HG02885 (cell line): ENCODE measurements at regions not wholly inside any gene's neighbourhood (a gene's known extent, or its start where the extent isn't known, plus 50 kb on each side); places are given as distances from the start of the nearest gene placed in this dataset.
A peak's percentile ranks its signal among the peaks of the same experiment; 100 is the strongest.
"Not testable (repeated sequence)": the region's sequence is repeated elsewhere in the genome, so short reads cannot be mapped to it uniquely, and the experiment has no call there.

Experiments
- ATAC-seq: cut with Tn5 transposase; IDR thresholded peaks from one replicate; pipeline ENCODE4 v1.9.1; 2021; ENCODE audit warnings: mild to moderate bottlenecking; ENCODE audit not compliant: unreplicated experiment, poor library complexity

DNA sequence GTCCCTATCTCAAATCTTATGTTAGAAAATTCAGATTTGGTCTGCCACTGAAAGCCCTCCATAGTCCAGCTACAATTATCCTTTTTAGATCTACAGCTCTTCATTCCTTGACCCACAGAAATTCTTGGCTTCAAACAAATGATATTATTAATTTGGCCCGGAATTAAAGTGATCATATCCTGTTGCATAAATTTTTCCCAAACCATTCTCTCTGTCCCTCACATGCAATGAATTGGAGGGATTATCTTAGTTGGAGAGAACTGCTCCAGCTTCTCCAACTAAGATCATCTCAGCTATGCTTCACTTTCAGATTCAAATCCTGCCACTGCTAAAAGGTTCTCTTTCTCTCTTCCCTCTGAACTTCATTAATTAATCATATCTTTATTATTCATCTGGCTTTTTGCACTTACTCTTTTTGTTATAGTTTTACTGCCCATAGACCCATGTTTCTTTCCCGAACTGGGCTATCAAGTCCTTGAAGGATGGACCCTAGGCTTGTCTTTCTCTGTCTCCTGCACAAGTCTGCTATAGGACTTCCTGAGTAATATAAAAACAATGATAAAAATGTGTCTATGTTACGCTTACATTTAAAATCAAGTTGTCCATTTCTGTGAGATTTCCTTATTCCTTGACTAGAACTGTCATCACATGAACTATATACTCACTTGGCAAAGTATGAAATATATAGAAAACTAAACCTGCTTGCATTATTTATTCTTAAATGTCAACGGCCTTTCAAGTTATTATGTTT is 493.9 kb upstream of the MARCKS start:
- no peak for ATAC-seq

DNA sequence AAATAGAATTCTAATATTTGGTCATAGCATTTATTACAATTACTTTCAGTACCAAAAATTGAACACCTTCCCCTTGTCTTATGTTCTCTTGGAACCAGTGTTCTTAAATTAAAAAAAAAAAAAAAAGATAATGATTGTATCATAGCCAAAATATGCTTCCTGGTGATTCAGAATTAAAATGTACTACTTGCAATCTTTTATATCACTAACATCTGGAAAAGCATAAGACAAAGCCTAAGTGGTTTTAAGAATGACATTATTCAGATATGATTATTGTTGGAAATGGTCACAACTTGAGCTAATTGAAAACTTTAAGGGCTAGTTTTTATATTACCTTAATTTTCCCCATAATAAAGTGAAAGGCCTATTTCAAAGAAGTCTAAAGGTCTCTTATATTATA is 493.3 kb upstream of the MARCKS start:
- no peak for ATAC-seq

DNA sequence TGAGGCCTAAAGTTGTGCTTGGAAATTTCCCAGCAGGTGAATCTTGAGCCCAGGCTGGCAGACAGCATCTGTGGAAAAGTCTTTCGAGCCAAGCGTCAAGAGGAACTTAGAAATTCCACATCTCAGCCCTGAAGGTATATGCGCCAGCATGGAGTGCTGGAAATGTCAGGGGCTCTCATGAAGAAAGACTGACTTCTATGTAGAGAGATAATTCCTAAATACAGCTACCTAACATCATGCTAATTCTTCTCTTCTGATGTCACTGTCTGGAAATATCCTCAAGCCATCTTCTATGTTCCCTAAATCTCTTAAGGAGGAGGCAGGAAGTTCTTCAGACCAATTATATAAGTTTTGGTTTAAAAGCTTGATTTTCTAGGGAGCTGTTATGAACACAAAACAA is 492.4 kb upstream of the MARCKS start:
- ATAC-seq, result no peak

DNA sequence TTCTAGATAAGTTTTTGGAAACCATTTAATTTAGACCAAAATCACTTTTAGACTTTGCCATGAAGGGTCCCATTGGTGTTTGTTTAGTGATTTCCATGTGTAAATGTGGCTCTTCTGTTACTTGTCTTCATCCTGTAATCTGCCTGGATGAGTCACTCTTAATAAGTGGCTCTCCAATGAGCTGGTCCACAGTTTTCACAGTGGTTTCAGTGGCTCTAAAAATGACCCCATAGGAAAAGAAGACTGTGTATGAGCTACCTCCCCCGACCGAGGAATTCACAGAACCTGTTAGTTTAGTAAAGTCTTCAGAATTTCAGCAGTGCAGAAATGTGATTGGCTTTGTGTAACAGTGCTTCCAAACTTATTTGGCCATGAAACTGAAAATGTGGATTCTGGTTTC is 492.0 kb upstream of the MARCKS start:
- ATAC-seq, result no peak

DNA sequence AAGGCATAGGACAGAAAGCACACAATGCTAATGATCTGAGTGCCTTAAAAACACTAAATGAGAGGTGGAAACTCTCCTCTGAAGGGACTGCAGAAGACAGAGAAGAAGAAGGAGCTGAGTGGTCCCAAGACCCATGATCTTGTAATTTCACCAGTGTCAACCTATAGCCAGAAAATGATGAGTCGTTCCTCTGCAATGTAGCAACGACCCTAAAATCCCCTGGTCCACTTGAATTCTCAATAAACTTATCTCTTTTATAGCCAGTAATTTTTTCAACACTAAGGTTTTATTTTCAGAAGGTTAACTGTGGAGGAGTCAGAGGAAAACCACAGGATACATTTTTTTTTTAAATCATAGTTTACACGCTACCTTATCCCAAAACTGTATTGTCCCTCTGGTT is 490.6 kb upstream of the MARCKS start:
- no peak for ATAC-seq

DNA sequence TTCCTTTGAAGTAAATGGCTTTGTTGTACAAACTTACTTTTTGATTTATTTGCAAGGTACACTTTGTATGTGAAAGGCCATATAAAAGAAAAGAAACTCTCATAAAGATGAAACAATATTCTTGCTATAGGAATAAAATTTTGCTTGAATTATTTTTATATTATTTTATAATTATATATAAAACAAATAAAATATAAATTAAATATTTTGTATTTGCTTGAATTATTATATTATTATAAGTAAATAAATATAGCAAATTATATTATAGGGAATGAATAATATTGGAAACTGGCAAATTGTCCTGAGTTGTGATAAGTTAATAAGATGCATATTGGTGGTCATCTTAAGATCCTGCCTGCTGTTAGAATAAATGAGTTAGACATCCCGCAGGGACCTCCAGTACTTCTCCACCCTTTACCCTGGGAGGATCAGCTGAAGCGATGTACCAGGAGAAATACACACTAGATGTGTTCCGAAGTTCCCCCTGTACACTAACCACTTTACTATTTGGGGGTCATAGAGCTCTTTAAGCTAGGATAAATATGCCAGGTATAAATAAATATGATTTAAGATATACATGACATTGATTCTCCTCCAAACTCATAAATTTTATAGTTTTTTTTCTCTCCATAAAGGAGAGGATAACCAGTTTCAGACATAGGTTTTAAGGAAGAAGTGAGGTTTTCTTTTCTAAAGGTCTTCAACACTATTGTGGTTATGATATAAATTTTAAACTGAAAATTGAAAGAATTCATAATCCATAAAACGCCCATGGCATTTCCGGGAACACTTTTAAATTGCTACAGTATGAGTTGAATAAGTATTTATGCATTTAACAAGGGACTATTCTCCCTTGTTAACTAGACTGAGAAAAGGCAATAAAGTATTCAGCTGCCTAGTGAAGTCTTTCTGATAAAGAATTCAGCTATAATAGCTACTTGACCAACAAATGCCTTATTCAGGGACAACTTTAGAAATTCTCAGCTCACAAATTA is 486.3 kb upstream of the MARCKS start:
- no peak for ATAC-seq

DNA sequence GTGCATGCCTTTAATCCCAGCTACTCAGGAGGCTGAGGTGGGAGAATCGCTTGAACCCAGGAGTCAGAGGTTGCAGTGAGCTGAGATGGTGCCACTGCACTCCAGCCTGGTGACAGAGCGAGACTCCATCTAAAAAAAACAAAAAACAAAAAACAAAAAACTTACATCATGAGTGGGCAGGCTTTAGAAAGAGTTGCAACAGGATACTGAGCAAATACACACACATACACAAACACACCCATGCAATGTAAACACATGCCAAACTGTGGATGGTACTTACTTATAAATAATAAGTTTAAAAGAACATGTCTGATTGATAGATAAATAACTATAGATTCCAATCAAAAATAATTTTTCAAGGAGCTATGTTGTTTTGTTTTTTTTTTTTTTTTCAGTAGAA is 481.7 kb upstream of the MARCKS start:
- ATAC-seq, result not testable (repeated sequence)

DNA sequence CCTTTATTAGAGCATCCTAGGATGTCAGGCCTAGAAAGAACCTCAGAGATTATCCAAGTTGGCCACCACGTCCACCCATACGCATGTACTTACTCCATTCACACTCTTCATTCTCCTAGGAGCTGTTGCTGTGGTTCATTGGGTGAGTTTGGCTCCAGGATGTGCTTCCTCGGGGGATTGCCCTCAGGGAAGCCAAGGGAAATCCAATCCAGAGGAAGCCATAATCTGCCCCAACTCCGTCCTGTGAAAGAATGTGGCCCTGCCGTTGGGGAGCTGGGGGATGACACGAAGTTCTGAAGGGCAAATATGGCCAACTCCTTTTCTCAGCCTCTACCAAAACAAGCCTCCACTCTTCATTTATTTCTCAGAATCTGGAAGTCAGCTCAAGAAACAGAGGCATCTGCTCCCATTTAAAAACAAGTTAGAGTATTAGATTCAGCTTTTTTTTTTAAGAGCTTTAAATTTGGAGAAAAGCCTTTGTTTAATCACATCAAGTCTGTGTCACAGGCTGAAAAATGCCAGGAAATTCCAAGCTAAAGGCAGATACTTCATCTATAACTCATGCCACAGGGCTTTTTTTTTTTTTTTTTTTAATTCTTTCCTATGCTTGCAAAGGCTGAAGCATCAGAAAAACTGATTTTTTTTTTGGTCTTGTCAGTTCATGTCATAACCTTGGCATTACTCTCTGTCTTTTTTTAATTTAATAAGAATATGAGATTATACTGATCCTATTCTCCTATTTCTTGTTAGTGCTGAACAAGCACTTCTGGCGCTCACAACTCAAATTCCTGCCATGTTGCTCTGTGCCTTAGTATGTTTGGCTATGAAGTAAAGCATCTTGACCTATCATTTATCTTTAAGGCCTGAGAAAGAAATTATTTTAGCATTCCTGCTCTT is 480.9 kb upstream of the MARCKS start:
- no peak for ATAC-seq

DNA sequence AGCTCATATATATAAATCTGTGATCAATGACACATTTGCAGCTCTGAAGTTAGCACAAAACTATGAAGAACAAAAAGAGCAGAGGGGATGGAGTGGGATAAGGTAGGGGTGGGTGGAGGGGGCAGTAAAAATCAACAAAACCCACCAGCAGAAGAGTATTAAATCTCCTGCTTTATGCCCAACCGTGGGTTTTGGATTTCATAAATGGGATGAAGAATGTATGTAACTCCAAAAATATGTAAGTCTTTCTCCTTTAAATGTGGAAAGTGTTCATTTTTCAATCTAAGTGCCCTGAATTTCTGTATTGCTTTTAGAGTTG is 480.3 kb upstream of the MARCKS start:
- no peak for ATAC-seq

DNA sequence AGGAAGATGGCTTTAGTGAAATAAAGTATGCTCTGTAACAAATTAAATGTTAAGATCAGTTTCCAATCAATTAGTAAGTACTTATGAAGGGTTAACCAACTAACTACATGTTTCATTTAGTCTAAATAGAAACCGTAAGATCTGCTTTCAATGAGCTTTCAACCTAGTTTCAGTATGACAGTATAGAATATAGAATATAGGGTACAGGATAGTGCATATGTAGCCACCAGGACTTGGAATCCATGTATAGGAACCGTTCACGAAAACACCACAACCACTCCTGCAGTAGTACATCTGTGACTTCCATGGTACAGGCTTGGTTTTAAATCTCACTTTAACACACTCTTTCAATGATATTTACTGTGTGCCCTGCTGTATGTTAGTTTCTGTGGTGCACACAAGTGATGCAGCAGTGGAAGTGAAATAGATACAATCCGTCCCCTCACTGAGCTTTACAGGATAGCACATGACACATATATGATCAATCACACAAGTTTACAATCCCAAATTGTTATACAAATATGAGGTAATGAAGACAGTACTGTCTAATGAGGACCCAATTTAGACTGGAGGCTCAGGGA is 479.7 kb upstream of the MARCKS start:
- ATAC-seq, result peak; percentile 83

DNA sequence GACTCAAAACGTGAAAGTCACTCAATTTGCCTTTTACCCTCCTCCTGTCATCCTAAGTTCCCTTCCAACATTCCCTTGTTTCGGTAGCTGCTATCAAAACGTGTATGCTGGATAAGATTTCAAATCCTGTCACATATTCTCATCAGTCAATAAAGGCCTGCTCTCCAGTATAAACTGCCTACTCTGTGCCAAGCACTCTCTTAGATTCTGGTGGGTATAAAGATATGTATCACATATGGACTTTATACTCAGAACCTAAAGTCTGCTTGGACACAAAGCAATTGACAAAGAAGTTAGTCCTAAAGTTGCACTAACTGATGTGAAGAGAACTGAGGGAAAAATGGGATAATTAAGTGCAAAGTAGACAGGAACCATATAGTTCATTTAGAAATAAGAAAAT is 476.6 kb upstream of the MARCKS start:
- no peak for ATAC-seq

DNA sequence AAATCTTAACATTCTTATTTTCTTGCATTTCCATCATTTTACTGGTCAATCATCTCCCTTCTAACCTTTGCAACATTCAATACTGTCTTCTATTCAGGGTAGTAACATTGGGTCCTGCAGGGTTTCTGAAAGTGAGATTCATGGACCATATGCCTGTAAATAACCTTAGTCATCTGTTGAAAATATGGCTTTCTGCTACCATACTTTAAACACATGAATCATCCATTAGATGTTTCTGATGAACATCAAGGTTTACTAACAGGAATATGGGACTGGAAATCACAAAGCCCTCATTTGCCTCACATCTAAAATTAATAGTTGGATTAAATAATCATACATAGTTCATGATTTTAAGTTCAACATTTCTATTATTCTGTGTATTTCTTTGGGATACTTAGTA is 475.9 kb upstream of the MARCKS start:
- ATAC-seq, result no peak

DNA sequence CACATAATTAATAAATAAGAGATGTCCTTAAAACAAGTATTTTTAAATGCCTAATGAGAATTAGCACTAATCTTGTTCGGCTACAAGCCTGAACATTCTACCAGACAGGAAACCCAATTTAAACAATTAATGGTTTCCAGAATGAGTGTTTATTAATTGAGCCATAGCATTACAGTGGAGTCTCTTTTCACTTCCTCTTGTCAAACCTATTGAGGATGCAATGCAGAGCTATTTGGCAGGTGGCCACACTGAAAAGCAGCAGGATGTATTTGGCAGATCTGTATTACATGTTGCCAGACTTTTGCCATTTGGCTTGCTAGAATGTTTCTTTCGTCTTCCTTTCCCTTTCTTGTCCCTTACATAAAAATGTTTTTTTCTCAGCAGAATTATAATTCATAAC is 475.2 kb upstream of the MARCKS start:
- ATAC-seq, result peak; percentile 79

DNA sequence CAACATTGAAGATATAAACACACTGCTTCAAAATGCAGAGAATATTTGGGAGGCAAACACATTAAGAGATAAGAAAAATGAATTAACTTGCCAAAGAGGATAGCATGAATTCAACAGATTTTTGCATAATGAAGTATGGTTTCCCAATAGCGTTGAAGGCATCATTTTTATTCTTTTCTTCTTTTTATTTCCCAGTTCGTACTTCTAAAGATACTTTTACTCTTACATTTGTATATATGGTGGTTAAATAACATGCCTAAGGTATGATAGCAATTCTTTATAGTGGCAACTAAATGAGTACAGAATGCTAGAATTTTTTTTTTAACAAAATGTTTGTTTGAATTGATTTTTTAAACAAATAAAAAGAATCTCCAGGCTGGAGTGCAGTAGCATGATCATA is 473.4 kb upstream of the MARCKS start:
- no peak for ATAC-seq

DNA sequence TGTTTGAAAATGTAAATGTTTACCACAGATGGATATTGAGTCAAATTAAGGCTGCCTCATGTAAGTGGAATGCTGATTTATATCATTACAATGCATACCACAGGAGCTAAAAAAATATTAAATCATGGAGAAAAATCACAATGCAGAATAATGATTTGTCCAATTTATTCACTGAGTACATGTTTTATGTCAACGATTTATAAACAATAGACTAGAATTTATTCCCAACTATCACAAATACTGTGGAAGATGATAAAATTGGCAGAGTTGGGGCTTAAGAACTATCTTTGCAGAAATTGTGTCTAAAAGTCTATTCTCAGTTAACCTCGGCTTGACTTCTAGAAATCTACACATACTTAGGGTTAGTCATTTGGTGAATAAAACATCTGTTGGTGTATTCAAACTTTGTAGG is 472.1 kb upstream of the MARCKS start:
- ATAC-seq, result no peak

DNA sequence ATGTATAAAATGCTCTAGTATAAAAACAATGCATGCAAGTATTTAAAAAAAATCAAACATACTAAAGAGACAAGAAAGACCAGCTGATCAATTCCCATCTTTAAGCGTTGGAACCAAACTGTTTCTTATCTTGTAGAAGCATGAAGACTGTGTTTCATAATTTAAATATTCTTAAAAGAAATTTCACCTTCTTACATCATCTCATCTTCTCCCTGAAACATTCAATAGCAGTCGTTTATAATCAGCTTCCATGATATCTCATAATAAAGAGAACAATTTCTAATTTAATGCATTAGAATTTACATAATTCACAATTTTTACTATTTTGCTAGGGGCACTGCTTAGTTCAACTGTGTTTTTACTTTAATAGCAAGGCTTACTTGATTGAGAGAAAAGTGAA is 468.1 kb upstream of the MARCKS start:
- no peak for ATAC-seq

DNA sequence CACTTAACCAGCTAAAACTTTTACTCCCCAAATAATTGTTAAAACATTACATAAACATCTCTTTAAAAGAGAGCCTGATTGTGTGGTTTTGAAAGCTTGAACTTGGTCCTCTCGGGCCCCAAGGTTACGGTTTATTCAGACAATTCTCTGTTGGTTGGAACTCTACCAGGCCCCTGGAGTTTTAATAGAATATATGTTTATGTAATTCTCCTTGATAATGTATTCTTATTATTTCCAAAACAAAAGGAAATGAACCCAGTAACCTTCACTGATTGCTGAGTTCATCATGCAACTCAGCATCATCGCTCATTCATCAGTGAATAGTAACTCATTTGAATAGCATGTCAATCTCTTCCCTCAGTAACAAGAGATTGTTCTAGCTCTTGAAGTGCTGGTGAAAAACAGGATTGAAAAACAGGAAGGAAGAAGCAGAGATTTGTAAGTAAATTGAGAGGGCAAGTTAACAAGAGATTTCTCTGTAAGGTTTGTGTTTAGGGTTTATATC is 464.5 kb upstream of the MARCKS start:
- ATAC-seq, result no peak

DNA sequence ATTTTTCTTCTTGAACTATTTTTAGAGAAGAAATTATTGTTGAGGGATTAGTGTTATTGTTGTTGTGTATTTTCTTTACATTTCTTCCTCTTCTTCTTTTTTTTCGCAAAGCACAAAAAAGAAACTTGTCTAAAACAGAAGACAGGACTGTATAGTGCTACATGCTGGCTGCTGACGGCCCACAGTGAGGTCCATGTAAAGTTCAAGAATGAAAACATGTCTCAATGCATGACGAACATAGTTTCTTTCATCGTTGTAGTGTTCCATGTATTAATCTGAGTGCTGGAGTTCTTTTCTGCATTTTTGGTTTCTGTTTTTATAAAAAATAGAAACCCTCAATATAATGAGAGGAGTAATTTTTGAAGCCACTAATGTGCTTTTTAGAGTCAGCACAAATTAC is 462.9 kb upstream of the MARCKS start:
- ATAC-seq, result no peak

DNA sequence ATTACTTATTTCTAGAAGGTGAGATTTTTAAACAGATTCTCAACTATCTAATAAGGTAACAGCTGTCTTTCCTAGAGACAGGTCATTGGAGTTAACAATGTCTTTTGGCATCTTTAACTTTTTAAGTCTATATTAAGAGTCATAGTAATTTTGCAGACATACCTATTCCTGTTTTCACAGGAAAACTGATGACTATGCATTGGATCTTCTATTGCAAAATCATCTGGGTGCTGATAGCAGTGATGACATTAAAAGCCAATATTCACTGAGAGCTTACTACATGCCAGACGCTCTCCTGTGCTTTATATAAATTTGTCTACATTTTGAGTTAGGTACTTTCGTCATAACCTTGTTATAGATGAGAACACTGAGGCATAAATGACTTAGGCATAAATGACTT is 462.4 kb upstream of the MARCKS start:
- ATAC-seq, result no peak

DNA sequence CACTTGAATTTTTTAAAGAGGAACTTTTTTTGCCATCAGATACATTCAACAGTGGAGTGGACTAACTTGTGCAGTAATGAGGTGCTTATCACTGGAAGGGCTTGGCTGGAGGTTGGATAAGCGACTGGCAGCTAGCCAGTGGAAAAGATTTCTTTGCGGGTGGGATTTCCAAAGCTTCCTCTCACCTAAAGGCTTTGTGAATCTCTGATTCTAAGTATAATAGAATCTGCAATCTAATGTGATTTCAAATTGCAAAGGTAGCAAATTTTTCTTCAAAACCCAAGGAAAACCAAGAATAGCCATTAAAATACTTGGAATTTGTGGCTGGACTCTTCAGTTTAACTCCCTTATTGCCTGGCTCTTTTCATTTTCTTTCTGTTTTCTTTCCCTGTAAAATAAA is 460.4 kb upstream of the MARCKS start:
- no peak for ATAC-seq
